HG02981 (cell line): ENCODE measurements at regions not wholly inside any gene's neighbourhood (a gene's known extent, or its start where the extent isn't known, plus 50 kb on each side); places are given as distances from the start of the nearest gene placed in this dataset.
"Not testable (repeated sequence)": the region's sequence is repeated elsewhere in the genome, so short reads cannot be mapped to it uniquely, and the experiment has no call there.

Experiments used
- ATAC-seq: cut with Tn5 transposase; IDR thresholded peaks from one replicate; pipeline ENCODE4 v1.9.1; 2021; ENCODE audit warnings: mild to moderate bottlenecking, moderate library complexity; ENCODE audit not compliant: unreplicated experiment

DNA sequence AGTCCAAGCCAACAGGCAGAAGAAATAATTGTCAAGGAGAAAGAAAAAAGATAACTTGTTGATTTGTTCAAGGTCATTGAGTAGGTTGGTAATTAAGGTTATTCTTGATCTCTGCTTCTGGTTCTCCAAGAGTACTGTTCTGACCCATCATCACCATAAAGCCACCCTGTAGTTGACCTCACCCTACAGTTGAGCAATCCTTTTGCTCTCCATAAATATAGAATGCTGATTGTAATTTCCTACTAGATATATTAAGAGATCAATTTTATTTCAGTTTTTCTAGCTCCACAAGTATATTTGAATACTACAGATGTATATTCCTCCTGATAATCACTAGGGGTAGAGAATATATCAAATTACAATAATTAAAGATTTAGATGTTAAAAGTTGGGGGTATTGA, 350.5 kb upstream of the PDE3A start:
- ATAC-seq, result no peak

DNA sequence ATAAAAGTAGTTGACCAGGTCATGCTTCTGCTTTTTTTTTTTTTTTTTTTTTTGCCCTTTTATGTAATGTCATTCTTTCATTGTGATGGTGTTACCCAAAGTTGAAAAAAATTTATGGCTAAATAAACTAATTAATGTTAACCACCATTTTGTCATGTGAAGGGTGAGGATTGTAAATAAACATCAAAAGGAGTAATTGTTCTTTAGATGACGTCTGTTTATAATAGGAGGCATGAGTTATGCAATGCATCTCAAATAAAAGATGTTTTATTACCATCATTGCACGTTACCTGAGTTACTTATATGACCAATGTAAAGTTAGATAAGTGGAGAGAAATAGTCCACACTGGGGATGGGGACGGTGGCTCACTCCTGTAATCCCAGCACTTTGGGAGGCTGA, 349.9 kb upstream of the PDE3A start:
- ATAC-seq, result no peak

DNA sequence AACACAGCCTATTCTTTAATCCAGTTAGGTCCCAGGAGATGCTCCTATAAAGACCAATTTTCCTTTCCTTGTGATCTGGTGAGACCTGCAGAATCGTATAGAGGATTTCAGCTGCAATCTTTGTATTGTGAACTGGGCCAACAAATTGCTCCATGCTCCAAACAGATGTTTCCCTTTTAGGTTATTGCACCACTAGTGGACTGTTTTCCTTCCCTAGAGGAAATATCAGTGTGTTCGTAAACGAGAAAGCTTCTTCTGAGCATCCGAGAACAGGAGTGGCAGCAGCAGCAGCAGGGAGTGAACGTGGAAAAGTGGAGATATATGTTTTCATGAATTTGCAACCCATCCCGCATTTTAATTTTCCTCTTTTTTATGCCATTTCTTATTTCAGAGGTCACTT, 344.1 kb upstream of the PDE3A start:
- ATAC-seq, result no peak

DNA sequence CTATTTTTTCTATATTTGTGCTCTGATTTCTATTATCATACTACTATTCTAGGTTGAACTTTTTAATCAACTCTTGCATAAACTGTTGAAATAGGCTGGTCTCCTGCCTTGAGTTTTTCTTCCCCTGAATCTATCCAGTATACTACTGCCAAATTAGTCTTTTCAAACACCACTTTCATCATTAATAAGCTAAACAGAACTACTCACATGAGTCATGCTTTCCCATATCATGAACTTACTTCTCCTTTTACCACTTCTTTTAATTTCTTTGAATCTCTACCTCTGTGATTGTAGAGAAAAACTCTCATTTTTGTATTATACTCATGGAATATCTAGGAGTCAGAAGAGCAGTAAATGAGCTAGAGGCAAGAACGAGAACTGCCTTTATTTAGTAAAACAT, 340.3 kb upstream of the PDE3A start:
- ATAC-seq, result no peak

DNA sequence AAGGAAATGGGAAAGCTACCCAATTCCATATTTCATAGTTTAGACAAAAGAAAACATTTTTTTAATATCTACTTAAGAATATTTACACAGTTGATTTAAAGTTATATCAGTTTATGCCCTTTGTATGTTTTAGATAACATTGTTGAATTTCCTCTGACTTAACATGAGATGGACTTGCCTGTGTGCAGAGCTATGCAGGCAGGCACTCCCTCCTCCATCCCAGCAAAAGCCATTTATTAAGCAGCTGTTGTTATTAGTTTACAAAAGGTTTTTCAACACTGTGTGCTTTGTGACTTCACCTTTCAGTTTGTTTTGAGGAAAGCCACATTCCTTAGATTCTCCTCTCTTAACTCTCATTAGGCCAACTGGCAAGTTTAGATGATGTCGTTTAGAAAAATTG, 337.5 kb upstream of the PDE3A start:
- ATAC-seq, result no peak

DNA sequence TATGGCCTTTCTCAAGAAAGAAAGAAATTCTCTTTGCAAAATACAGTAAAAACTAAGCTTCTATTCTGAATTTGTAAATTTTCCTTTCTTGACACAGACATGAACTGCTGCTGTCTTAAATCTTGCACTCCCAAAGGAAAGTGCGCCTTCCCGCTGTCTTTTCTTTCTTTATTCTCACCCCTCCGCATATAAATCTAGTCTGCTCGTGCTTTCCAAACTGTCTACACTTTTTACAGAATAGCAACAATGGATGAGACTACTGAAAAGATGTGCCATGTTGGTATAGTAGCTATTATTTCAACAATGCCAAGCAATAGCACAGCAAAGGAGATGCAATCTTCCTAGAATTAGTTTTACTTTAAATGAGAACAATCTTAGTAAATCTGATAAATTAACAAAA, 328.8 kb upstream of the PDE3A start:
- no peak for ATAC-seq

DNA sequence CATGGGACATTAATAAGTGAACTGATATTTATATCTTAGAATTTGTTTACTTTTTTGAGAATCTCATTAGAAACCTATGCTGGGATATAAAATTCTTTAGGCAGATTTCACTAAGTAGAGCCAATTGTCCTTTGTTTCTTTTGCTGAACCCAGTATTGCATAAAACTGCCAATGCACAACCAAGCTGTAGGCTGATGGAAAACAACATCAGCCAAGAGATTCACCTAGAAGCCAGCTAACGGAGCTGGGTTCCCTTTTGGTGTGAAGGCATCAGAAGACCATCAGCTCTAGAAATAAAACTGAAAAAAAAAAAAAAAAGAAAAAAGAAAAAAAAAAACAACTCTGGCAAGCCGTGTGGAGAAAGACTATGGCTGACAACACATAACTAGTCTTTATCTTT, 328.2 kb upstream of the PDE3A start:
- no peak for ATAC-seq

DNA sequence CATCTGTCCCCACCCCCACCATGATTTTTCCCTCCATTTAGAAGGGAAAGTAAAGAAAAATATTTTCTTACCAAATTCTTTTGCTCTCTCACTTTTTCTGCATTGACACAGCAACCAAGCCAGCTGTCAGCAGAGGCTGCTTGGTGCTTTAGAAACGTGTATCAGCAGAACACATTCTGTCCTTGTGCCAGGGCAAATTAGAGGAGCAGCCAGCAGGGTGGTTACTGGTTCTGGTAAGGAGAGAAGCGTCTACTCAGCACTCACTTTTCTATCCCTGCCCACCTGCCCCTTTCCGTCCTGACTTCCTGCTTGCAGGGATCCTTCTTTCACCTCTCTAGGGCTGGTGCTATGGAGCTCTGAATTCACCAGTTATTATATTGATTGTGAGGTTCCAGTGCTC, 327.5 kb upstream of the PDE3A start:
- ATAC-seq, result no peak

DNA sequence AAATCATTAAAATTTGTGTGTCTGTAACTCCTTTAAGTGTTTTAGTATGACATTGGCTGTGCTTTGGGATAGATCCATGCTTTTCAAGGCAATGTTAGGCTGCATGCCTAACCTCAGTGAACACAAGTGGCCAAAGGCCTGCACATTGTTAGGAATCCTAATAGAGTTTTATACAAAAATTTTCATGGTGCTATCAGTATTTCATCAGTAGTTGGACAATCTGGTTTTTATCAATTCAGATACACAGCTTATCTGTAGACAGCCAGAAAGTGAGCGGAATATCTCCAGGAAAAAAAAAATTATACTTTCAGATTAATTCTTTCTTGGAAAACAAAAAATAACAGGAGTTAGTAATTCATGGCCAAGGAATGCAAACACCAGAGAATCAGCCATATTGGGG, 324.0 kb upstream of the PDE3A start:
- no peak for ATAC-seq

DNA sequence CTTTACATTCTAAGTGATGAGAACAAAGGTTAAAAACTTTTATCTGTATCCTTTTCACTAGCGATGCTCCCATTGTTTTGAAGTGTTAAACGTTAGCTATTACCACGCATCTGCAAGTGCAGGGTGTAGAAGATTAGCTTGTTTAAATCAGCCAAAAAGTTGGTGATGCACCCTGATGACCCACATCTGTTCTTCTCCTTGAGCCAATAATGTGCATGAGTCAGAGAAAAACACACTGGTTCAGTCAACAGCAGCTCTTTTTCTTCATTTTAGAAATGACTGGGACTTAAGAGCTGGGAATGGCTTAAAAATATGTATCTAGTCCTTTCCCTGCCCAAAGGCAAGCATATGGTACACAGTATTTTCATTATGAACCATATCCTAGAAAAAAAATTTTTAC, 323.5 kb upstream of the PDE3A start:
- ATAC-seq, result no peak

DNA sequence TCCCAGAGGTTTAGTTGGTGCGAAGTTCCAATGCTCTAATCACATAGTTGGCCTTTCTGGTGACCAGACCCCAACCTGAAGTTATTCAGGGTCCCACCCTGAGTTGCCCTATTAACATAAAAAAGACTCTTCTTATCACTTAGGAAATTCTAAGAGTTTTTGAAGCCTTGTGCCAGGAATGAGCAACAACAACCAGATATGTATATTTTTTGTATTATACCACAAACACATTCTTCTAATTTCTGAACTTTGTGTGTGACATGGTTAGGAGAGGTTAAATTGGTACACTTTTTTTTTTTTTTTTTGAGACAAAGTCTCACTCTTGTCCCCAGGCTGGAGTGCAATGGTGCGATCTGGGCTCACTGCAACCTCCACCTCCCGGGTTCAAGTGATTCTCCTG, 320.4 kb upstream of the PDE3A start:
- ATAC-seq, result no peak

DNA sequence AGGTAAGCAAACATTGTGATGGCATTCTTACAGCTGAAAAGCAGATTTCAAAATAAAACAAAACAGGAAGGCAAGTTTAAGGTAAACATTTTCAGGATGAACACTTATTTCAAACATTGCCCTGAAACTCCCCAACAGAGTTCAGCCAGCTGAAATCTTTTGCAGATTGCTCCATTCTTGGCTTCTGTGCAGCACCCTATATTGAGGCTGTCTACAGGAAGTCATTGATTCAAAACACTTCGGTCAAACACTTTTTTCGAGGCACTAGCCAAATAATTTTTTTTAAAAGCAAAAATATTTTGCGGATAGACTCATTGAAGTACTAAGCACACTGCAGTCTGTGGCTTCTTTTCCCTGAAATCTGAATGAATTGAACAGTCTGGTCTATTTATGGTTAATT, 318.1 kb upstream of the PDE3A start:
- no peak for ATAC-seq

DNA sequence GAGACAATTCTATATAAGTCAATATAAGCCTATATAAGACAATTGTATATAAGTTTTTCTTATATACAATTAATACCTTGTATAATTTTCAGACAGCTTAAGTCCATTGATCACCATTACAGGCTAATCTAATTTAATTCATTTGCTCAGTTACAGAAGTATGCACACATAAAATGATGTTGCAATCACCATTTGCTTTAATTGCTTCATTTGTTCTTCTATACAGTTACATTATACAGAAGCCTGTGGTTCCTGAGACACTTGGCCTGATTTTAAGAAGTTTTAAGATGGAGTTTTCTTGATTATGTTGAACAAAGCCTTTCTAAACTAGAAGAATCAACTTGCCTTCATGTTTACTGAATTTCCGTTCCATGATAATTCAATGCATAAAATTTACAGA, 314.6 kb upstream of the PDE3A start:
- no peak for ATAC-seq

DNA sequence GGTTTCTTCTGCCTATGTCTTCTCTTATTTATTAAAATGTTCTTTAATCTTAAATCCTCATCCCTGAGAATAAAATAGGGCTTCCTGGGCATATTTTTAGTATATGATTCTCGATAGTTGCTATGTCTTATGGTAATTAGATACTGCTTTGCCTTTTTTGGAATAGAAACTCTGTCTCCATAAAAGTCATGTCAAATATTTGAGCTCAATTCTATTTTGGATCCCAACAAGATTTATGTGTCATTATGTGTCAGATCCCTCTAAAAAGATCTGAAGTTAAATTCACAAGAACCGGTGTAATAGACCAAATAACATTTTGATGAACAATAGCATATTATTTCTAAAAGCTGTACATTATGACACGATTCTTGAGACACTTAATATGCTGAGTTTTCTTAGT, 312.5 kb upstream of the PDE3A start:
- no peak for ATAC-seq

DNA sequence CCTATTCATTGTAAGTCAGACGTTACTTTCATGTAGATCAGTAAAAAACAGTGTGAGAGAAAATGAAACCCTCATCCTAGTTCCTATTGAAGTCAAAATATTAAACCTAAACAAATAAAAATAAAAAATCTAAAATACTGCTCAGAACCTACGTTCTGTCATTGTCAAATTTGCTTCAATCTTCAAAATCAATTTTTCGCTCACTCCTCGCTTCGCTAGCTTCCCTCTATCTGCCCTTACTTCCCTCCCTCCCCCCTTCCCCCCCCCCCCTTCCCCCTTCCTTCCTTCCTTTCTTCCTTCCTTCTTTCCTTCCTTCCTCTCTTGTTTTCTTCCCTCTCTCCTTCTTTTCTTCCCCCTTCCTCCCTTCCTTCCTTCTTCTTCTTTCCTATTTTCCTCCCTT, 310.9 kb upstream of the PDE3A start:
- ATAC-seq, result no peak

DNA sequence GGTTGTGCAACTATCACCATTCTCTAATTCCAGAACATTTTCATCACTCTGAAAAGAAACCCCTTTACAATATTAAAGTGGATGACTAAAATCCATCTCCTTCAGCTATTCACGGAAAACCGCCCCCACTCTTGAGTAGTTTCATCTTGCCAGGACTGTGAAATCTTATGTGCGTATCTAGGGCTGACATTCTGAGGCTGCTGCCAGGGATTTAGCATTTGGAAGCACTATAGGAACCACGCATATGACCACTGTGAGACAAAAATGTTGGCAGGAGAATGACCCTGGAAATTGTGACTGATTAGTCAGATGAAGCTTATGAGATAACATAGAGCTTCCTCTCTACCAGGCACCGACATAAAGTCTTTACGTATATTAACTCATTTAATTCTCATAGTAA, 305.2 kb upstream of the PDE3A start:
- ATAC-seq, result no peak

DNA sequence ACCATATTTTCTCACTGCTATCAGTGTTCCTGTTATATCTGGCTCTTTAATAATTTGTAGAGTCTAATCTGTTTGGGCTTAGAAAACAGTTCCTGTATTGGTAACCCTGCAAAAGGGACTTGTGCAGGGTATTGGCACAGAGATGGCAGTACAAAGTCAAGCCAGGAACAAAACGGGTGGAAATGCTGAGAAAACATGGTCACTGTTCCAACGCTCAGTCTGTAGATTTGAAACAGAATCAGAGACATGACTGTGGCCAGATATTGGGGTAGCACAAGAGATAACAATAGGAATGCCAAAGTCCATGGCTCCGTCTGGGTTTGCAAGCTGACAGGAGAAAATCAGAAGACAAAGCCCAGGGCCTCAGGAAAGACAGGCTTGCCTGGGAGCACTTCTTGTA, 290.7 kb upstream of the PDE3A start:
- ATAC-seq, result no peak

DNA sequence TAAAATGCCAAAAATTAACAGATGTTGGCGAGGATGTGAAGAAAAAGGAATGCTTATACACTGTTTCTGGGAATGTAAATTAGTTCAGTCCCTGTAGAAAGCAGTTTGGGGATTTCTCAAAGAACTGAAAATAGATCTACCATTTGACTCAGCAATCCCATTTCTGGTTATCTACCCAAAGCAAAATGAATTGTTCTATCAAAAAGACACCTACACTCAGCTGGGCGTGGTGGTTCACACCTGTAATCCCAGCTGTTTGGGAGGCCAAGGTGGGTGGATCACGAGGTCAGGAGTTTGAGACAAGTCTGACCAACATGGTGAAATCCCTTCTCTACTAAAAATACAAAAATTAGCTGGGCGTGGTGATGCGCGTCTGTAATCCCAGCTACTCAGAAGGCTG, 279.3 kb upstream of the PDE3A start:
- ATAC-seq, result no peak

DNA sequence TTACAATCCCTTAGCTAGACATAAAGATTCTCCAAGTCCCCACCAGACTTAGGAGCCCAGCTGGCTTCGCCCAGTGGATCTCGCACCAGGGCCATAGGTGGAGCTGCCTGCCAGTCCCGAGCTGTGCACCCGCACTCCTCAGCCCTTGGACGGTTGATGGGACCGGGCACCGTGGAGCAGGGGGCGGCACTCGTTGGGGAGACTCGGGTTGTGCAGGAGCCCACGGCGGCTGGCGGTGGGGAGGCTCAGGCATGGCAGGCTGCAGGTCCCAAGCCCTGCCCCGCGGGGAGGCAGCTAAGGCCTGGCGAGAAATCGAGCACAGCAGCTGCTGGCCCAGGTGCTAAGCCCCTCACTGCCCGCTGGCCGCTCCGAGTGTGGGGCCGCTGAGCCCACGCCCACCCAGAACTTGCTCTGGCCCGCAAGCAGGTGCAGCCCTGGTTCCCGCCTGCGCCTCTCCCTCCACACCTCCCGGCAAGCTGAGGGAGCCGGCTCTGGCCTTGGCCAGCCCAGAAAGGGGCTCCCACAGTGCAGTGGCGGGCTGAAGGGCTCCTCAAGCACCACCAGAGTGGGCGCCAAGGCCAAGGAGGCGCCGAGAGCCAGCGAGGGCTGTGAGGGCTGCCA, 275.0 kb upstream of the PDE3A start:
- not testable (repeated sequence) for ATAC-seq

DNA sequence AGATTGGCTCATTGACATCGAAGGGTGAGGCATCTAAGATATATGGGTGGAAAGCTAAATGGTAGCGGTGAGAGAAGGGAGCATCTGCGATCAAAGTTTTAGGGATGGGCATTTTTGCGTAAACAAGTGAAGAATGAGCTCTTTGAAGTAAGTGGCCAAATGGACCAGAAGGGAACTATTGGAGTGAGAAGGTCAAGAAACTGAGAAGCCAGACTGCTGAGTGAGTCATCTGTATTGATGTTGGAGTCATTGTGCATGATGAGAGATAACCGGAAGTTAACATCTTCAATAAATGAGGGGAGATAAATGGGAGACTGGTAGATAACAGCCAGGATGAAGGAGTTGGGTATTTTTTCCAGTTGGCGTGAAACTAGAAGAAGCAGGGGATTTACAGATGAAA, 271.9 kb upstream of the PDE3A start:
- no peak for ATAC-seq

DNA sequence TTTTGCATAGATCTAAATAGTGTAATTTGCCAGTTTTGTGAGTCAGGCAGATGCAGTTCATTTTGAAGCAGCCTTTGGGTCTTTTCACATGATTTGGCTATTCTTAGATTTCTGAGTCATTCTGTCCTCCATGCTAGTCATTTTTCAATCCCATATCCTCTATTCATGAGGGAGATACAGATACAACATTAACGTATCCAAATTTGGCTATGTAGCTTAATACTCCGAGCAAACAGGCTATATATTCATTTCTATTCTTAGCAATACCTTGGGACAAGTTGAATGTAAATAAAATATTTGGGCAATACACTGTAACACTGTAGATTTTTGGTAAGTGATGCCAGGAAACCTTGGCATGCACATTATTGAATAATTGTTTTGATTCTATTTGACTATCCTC, 270.7 kb upstream of the PDE3A start:
- ATAC-seq, result peak; percentile 56

DNA sequence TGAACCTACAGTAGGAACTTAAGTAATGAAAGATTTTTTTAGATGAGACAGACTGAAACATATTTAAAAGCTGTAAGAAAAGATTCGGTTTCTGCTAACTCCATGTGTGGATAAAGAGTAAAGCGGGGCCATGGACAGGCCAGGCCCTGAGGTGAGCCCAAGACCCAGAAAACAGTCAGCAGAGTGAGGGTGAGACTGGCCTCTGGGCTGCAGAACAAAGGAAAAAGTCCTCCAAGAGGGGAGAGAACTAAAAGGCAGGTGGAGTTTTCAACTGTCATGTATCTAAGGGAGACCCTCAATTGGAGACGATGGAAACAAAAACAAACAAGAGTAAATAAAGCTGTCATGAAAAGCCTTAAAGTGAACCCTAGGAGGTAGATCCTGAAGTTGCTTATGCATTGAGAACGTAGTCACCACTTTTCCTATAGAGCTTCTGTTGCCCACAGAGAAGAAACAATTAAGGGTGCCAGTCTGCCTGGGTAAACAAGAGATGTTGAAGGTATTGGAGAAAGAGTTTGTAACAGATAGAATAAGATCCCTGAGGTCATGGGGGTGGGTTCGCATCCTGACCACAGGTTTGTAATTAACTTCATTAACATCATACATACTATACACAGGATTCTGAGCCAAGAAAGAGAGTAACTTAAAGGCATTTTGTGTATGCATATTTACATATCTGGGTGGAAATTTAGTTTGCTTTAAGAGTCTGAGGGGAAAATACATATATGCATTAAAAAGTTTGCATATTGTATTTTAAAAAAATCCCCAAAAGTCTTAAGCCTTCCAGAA, 268.7 kb upstream of the PDE3A start:
- no peak for ATAC-seq

DNA sequence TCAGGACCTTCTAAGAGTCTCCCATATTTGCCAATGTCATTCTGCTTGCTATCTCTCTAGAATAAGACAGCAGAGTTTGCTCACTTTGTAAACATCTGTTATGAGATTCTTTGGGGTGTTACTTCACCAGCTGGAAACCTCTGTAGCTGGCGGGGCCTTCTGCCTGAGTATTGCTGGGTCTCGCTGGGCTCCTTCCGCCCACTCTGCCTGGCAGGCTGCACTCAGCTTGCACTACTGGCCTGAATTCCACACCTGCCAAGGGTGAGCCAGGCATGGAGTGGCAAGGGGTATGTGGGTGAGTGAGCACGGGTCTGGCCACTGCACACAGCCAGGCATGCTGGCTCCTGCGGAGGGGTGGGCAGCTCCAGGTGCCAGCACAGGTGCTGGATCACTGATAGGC, 267.3 kb upstream of the PDE3A start:
- no peak for ATAC-seq
